Mesothelial cell of epicardium (in vitro differentiated cells): ENCODE measurements at regions not wholly inside any gene's neighbourhood (a gene's known extent, or its start where the extent isn't known, plus 50 kb on each side); places are given as distances from the start of the nearest gene placed in this dataset.

Experiments
- DNase-seq, 2 experiments: peaks; one replicate each; pipeline ENCODE4 v3.0.0; 2021; ENCODE audit warnings: low spot score in 2 of 2; ENCODE audit not compliant: unreplicated experiment in 2 of 2
- H3K27ac Mint-ChIP-seq: 2 replicates; pipeline ENCODE4 v1.8.0; 2021; ENCODE audit warnings: mixed read lengths
- H3K27me3 Mint-ChIP-seq: 2 replicates; pipeline ENCODE4 v1.8.0; 2021; ENCODE audit warnings: low read depth, mixed read lengths
- H3K36me3 Mint-ChIP-seq: 2 replicates; pipeline ENCODE4 v1.8.0; 2021; ENCODE audit warnings: mixed read lengths
- H3K4me1 Mint-ChIP-seq: 2 replicates; pipeline ENCODE4 v1.8.0; 2021; ENCODE audit warnings: mixed read lengths
- H3K4me3 Mint-ChIP-seq: 2 replicates; pipeline ENCODE4 v1.8.0; 2021; ENCODE audit warnings: mild to moderate bottlenecking, moderate library complexity, mixed read lengths
- H3K9me3 Mint-ChIP-seq: 2 replicates; pipeline ENCODE4 v1.8.0; 2021; ENCODE audit warnings: mixed read lengths
- CTCF ChIP-seq: fragments of 200-600 bp; sonication (generic); IDR thresholded peaks from one replicate; pipeline ENCODE4 v1.5.0; 2021; ENCODE audit warnings: antibody characterized with exemption; ENCODE audit not compliant: unreplicated experiment

GRCh38 chr3:70120357-70120966, 120.9 kb downstream of the SAMMSON start:
- no peak overlapping the region for H3K4me3 Mint-ChIP-seq

GRCh38 chr3:70127192-70127591, 127.7 kb downstream of the SAMMSON start:
- TF ChIP-seq CTCF, result no peak
- Mint-ChIP-seq H3K36me3 (no peaks in the 10 kb centered on the region), H3K4me3 (no peak overlapping the region), H3K27me3 (peaks cover 7% of the 10 kb centered on the region), H3K9me3 (no peaks in the 10 kb centered on the region), H3K4me1 (peaks cover 1% of the 10 kb centered on the region), H3K27ac (no peak overlapping the region)
- DNase-seq, result no peak

More at GRCh38 chr3:70120357-70120966, 120.9 kb downstream of the SAMMSON start:
- DNase-seq, result peak in 1 of 2 experiments; percentile 43
- Mint-ChIP-seq H3K4me1 (no peaks in the 10 kb centered on the region), H3K36me3 (no peaks in the 10 kb centered on the region), H3K27ac (no peak overlapping the region), H3K9me3 (no peaks in the 10 kb centered on the region), H3K27me3 (peaks cover 12% of the 10 kb centered on the region)
- peak; percentile 48 for TF ChIP-seq CTCF

GRCh38 chr3:70137366-70137765, 137.8 kb downstream of the SAMMSON start:
- H3K27me3 Mint-ChIP-seq, result peaks cover 7% of the 10 kb centered on the region
- peaks cover 5% of the 10 kb centered on the region for H3K9me3 Mint-ChIP-seq
- H3K27ac Mint-ChIP-seq, result no peak overlapping the region
- no peak for DNase-seq
- no peaks in the 10 kb centered on the region for H3K36me3 Mint-ChIP-seq
- no peak for TF ChIP-seq CTCF
- H3K4me1 Mint-ChIP-seq, result no peaks in the 10 kb centered on the region
- H3K4me3 Mint-ChIP-seq, result no peak overlapping the region

- H3K36me3 Mint-ChIP-seq, result no peaks in the 10 kb centered on the region
- H3K9me3 Mint-ChIP-seq, result peaks cover 10% of the 10 kb centered on the region
- no peak overlapping the region for H3K27ac Mint-ChIP-seq
- DNase-seq, result no peak
- H3K4me1 Mint-ChIP-seq, result no peaks in the 10 kb centered on the region
- H3K27me3 Mint-ChIP-seq, result peaks cover 7% of the 10 kb centered on the region
- H3K4me3 Mint-ChIP-seq, result no peak overlapping the region
- no peak for TF ChIP-seq CTCF
Observed at GRCh38 chr3:70138606-70139005, 139.1 kb downstream of the SAMMSON start.
